ENCODE measurements at regions not wholly inside any gene's neighbourhood (a gene's known extent, or its start where the extent isn't known, plus 50 kb on each side); places are given as distances from the start of the nearest gene placed in this dataset.

DNA sequence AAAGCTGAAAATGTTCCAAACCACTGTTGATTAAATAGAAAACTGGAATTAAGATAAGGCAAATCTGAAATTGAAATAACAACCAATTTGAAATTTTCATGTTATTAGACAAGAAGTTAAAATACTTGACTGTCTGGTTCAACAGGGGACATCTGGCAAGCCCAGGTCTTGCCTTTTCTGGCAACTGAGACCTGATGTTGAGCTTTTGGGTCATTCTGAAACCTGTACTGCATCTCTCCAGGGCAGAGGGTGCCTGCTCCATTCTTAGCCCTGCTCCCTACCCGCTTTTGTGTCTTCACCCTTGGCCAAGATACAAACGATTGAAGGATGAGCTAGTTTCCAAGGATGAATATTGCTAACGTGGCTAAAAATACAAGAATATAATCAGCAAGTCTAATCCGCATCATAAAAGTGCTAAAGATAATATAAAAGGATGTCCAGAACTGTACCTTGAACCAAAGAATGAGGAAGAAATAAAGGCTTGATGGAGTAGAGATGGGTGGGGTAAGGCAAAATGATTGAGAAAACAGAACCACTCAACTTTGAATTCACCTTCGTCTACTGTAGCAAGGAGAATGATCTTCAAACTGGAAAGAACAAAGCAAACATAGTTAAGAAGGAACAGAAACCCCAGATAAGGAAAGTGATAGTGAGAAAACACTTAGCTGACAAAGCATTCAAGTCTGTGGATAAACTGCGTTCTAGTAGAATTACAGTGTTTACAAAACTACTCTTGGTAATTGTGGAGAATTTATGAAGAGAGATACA is 109.8 kb upstream of the MAN1A1 start:
- H3K27me3 ChIP-seq (ENCODE audit: control insufficient read depth, insufficient read depth, low read length) = no peaks in the 10 kb centered on the region
- no peaks in the 10 kb centered on the region for H3K36me3 ChIP-seq (ENCODE audit: control insufficient read depth, insufficient read depth, low read length)
- no peak overlapping the region for H3K4me3 ChIP-seq (ENCODE audit: low read depth, low read length)
- no peaks in the 10 kb centered on the region for H3K4me1 ChIP-seq (ENCODE audit: control insufficient read depth, insufficient read depth, low read length)
- H3K27ac ChIP-seq (ENCODE audit: low read depth, low read length) = no peak overlapping the region
- DNase-seq (ENCODE audit: low read depth in 4 of 6, low spot score in 6 of 6) = no peak
- no peaks in the 10 kb centered on the region for H3K9me3 ChIP-seq (ENCODE audit: control insufficient read depth, insufficient read depth, low read length)
- 71% methylated on average over 1 of the region's 6 CpGs for WGBS (ENCODE audit: insufficient coverage)

DNA sequence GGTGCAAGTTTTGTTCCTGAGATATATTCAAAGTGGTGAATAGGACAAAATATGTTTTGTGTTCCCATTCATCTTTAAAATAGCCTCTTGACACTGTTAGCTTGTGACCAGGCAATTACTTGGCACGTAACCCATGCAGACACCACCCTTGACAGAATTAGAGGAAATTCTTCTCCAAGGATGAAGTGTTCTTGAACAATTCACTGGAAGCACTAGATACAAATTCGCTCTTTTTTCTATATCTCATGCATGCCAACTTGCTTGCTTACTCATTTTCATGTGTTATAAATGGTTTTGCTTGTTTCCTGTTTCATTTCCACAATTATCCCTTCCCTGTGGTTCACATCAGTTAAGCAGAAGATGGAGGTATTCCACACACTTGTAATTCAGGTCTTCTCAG is 105.2 kb upstream of the MAN1A1 start:
- no peaks in the 10 kb centered on the region for H3K4me1 ChIP-seq (ENCODE audit: control insufficient read depth, insufficient read depth, low read length)
- no peaks in the 10 kb centered on the region for H3K27me3 ChIP-seq (ENCODE audit: control insufficient read depth, insufficient read depth, low read length)
- WGBS (ENCODE audit: insufficient coverage) = no CpG with 5 or more reads among the region's 2 CpGs
- H3K9me3 ChIP-seq (ENCODE audit: control insufficient read depth, insufficient read depth, low read length) = no peaks in the 10 kb centered on the region
- no peaks in the 10 kb centered on the region for H3K36me3 ChIP-seq (ENCODE audit: control insufficient read depth, insufficient read depth, low read length)
- no peak overlapping the region for H3K27ac ChIP-seq (ENCODE audit: low read depth, low read length)
- no peak for DNase-seq (ENCODE audit: low read depth in 4 of 6, low spot score in 6 of 6)
- H3K4me3 ChIP-seq (ENCODE audit: low read depth, low read length) = no peak overlapping the region

DNA sequence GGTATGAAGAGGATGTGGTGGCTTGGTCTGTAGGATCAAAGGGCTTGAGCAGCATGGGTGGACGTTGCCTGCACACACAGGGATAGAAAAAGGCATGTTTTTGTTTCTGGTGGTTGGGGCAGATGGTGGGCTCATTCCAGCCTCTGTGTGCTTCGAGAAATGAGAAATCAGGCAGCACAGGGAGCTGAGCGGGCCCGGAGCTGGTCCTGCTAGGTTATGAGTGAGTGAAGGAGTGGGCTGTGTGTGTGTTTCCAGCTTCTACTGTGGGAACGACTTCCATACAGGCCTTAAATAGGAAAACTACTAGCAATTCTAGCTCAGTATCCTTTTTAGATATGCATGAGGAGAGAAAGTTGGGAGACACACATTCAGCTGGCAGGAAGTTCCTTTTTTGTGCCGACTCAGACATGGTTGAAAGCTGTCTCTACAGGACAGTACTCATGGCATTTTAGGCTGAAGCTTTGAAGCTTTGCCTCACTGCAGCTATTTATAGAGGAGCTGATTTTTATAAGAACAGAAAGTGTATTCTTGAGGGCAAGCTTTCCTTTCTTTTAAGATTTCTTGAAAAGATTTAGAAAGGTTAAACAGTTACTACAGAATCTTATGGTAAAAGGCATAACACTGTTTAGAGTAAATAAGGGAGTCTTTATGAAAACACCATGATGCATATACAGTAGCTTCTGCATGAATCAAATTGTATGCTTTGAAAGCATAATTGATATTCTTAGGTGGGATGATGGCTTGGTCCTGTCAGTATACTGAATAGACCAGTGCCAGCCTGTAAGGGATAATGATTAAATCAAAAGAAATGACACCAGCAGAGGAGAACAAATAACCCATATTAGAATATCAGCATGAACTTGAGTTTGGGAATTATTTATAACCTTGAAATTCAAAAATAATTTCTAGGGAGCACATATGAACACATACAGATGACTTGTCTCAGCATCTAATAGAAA is 104.0 kb upstream of the MAN1A1 start:
- no peak overlapping the region for H3K27ac ChIP-seq (ENCODE audit: low read depth, low read length)
- no peaks in the 10 kb centered on the region for H3K4me1 ChIP-seq (ENCODE audit: control insufficient read depth, insufficient read depth, low read length)
- no peaks in the 10 kb centered on the region for H3K36me3 ChIP-seq (ENCODE audit: control insufficient read depth, insufficient read depth, low read length)
- no peak overlapping the region for H3K4me3 ChIP-seq (ENCODE audit: low read depth, low read length)
- 65% methylated on average over 5 of the region's 6 CpGs for WGBS (ENCODE audit: insufficient coverage)
- H3K9me3 ChIP-seq (ENCODE audit: control insufficient read depth, insufficient read depth, low read length) = no peaks in the 10 kb centered on the region
- no peaks in the 10 kb centered on the region for H3K27me3 ChIP-seq (ENCODE audit: control insufficient read depth, insufficient read depth, low read length)
- peak in 2 of 6 donors; percentile 28 to 54 for DNase-seq (ENCODE audit: low read depth in 4 of 6, low spot score in 6 of 6)

- Histone ChIP-seq H3K9me3 (ENCODE audit: control insufficient read depth, insufficient read depth, low read length) (no peaks in the 10 kb centered on the region), H3K4me1 (ENCODE audit: control insufficient read depth, insufficient read depth, low read length) (no peaks in the 10 kb centered on the region), H3K27me3 (ENCODE audit: control insufficient read depth, insufficient read depth, low read length) (no peaks in the 10 kb centered on the region), H3K4me3 (ENCODE audit: low read depth, low read length) (no peak overlapping the region), H3K27ac (ENCODE audit: low read depth, low read length) (no peak overlapping the region), H3K36me3 (ENCODE audit: control insufficient read depth, insufficient read depth, low read length) (no peaks in the 10 kb centered on the region)
- WGBS (ENCODE audit: insufficient coverage) = 94% methylated on average over 3 of the region's 6 CpGs
- no peak for DNase-seq (ENCODE audit: low read depth in 4 of 6, low spot score in 6 of 6)
These were observed 100.0 kb upstream of the MAN1A1 start for GRCh38 chr6:119449331-119450156.

DNA sequence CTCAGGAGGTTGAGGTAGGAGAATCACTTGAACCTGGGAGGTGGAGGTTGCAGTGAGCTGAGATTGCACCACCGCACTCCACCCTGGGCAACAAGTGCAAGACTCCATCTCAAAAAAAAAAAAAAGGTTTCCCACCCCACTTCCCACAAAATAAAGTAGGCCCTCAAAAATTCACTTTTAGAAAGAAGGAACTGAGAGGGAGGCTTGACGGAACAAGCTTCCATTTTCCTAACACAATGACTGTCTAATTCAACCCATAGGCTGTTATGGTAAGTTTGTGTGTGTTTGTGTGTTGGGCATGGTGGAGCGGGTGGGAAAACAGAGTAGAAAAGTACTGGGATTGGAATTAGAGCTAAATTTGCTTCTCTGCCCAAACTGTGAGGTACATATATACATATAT is 98.4 kb upstream of the MAN1A1 start:
- WGBS (ENCODE audit: insufficient coverage) = no CpG with 5 or more reads among the region's 3 CpGs
- Histone ChIP-seq H3K36me3 (ENCODE audit: control insufficient read depth, insufficient read depth, low read length) (no peaks in the 10 kb centered on the region), H3K27me3 (ENCODE audit: control insufficient read depth, insufficient read depth, low read length) (no peaks in the 10 kb centered on the region), H3K4me1 (ENCODE audit: control insufficient read depth, insufficient read depth, low read length) (no peaks in the 10 kb centered on the region), H3K9me3 (ENCODE audit: control insufficient read depth, insufficient read depth, low read length) (no peaks in the 10 kb centered on the region), H3K27ac (ENCODE audit: low read depth, low read length) (no peak overlapping the region), H3K4me3 (ENCODE audit: low read depth, low read length) (no peak overlapping the region)
- DNase-seq (ENCODE audit: low read depth in 4 of 6, low spot score in 6 of 6) = no peak

GRCh38 chr6:119446609-119447008 is 97.0 kb upstream of the MAN1A1 start:
- H3K27me3 ChIP-seq (ENCODE audit: control insufficient read depth, insufficient read depth, low read length) = no peaks in the 10 kb centered on the region
- WGBS (ENCODE audit: insufficient coverage) = 85% methylated on average over 2 of the region's 2 CpGs
- no peak overlapping the region for H3K4me3 ChIP-seq (ENCODE audit: low read depth, low read length)
- no peaks in the 10 kb centered on the region for H3K36me3 ChIP-seq (ENCODE audit: control insufficient read depth, insufficient read depth, low read length)
- DNase-seq (ENCODE audit: low read depth in 4 of 6, low spot score in 6 of 6) = peak in 1 of 6 donors; percentile 64
- H3K9me3 ChIP-seq (ENCODE audit: control insufficient read depth, insufficient read depth, low read length) = no peaks in the 10 kb centered on the region
- peak overlapping the region; percentile 55 for H3K27ac ChIP-seq (ENCODE audit: low read depth, low read length)
- no peaks in the 10 kb centered on the region for H3K4me1 ChIP-seq (ENCODE audit: control insufficient read depth, insufficient read depth, low read length)

- Histone ChIP-seq H3K9me3 (ENCODE audit: control insufficient read depth, insufficient read depth, low read length) (no peaks in the 10 kb centered on the region), H3K27me3 (ENCODE audit: control insufficient read depth, insufficient read depth, low read length) (no peaks in the 10 kb centered on the region), H3K4me3 (ENCODE audit: low read depth, low read length) (no peak overlapping the region), H3K36me3 (ENCODE audit: control insufficient read depth, insufficient read depth, low read length) (no peaks in the 10 kb centered on the region), H3K27ac (ENCODE audit: low read depth, low read length) (peak overlapping the region; percentile 55), H3K4me1 (ENCODE audit: control insufficient read depth, insufficient read depth, low read length) (no peaks in the 10 kb centered on the region)
- WGBS (ENCODE audit: insufficient coverage) = 69% methylated on average over 1 of the region's 1 CpG
- DNase-seq (ENCODE audit: low read depth in 4 of 6, low spot score in 6 of 6) = peak in 1 of 6 donors; percentile 23
These were observed 96.6 kb upstream of the MAN1A1 start for GRCh38 chr6:119446115-119446554.

DNA sequence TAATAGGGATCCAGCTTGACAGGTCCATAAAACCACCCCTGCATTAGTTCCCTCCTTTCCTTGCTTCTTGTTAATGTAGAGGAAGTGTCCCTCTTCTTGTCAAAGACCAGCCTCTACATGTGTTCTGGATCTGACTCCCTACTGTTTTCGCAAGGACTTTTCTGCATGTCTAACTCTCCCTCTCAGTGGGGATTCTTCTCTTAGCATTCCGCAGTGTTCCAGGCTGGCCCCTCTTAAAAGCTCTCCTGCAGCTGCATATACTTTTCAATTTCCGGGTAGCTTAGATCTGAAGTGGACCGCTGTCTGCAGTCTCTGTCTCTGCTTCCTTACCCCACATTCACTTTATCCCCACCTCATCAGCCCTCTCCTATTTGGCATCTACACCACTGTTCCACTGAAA is 96.1 kb upstream of the MAN1A1 start:
- DNase-seq (ENCODE audit: low read depth in 4 of 6, low spot score in 6 of 6) = no peak
- H3K4me3 ChIP-seq (ENCODE audit: low read depth, low read length) = no peak overlapping the region
- no peaks in the 10 kb centered on the region for H3K4me1 ChIP-seq (ENCODE audit: control insufficient read depth, insufficient read depth, low read length)
- H3K9me3 ChIP-seq (ENCODE audit: control insufficient read depth, insufficient read depth, low read length) = no peaks in the 10 kb centered on the region
- 96% methylated on average over 4 of the region's 4 CpGs for WGBS (ENCODE audit: insufficient coverage)
- peak overlapping the region; percentile 55 for H3K27ac ChIP-seq (ENCODE audit: low read depth, low read length)
- no peaks in the 10 kb centered on the region for H3K27me3 ChIP-seq (ENCODE audit: control insufficient read depth, insufficient read depth, low read length)
- no peaks in the 10 kb centered on the region for H3K36me3 ChIP-seq (ENCODE audit: control insufficient read depth, insufficient read depth, low read length)
